ENCODE measurements at regions not wholly inside any gene's neighbourhood (a gene's known extent, or its start where the extent isn't known, plus 50 kb on each side); places are given as distances from the start of the nearest gene placed in this dataset.

GRCh38 chr12:39127401-39127800 lies 222.0 kb upstream of the CPNE8 start:
- DNase-seq (no peak), ATAC-seq (no peak)
- Histone ChIP-seq H3K27me3 (no peaks in the 10 kb centered on the region), H3K27ac (no peak overlapping the region), H3K4me1 (no peaks in the 10 kb centered on the region), H3K36me3 (no peaks in the 10 kb centered on the region), H3K9me3 (no peaks in the 10 kb centered on the region), H3K4me3 (no peak overlapping the region)
- intact Hi-C loops (cut with DNase I) = no loop called here
- TF ChIP-seq CTCF (IDR thresholded peaks at IDR 0.05) = no peak

GRCh38 chr12:39125566-39125965 lies 220.2 kb upstream of the CPNE8 start:
- Histone ChIP-seq H3K4me3 (no peak overlapping the region), H3K27ac (no peak overlapping the region), H3K9me3 (no peaks in the 10 kb centered on the region), H3K27me3 (no peaks in the 10 kb centered on the region), H3K36me3 (no peaks in the 10 kb centered on the region), H3K4me1 (no peaks in the 10 kb centered on the region)
- intact Hi-C loops (cut with DNase I) = no loop called here
- DNase-seq (no peak), ATAC-seq (no peak)
- TF ChIP-seq CTCF (IDR thresholded peaks at IDR 0.05) = no peak

- TF ChIP-seq CTCF (IDR thresholded peaks at IDR 0.05) = no peak
- Histone ChIP-seq H3K9me3 (no peaks in the 10 kb centered on the region), H3K27me3 (no peaks in the 10 kb centered on the region), H3K4me3 (no peak overlapping the region), H3K36me3 (no peaks in the 10 kb centered on the region), H3K4me1 (no peaks in the 10 kb centered on the region), H3K27ac (no peak overlapping the region)
- DNase-seq (no peak), ATAC-seq (no peak)
- intact Hi-C loops (cut with DNase I) = no loop called here
These were observed 219.4 kb upstream of the CPNE8 start for GRCh38 chr12:39124768-39125167.

GRCh38 chr12:39123580-39124253 lies 218.3 kb upstream of the CPNE8 start:
- no peak for TF ChIP-seq CTCF (IDR thresholded peaks at IDR 0.05)
- Histone ChIP-seq H3K36me3 (no peaks in the 10 kb centered on the region), H3K27me3 (no peaks in the 10 kb centered on the region), H3K27ac (no peak overlapping the region), H3K4me1 (no peaks in the 10 kb centered on the region), H3K4me3 (no peak overlapping the region), H3K9me3 (no peaks in the 10 kb centered on the region)
- ATAC-seq = no peak
- intact Hi-C loops (cut with DNase I) = no loop called here
- no peak for DNase-seq

- intact Hi-C loops (cut with DNase I) = no loop called here
- no peak for ATAC-seq
- Histone ChIP-seq H3K36me3 (no peaks in the 10 kb centered on the region), H3K27me3 (no peaks in the 10 kb centered on the region), H3K4me1 (no peaks in the 10 kb centered on the region), H3K27ac (no peak overlapping the region), H3K4me3 (no peak overlapping the region), H3K9me3 (no peaks in the 10 kb centered on the region)
- DNase-seq = no peak
- no peak for TF ChIP-seq CTCF (IDR thresholded peaks at IDR 0.05)
These were observed 217.3 kb upstream of the CPNE8 start for GRCh38 chr12:39122562-39123204.
